HFF-Myc (cell line): ENCODE measurements at regions not wholly inside any gene's neighbourhood (a gene's known extent, or its start where the extent isn't known, plus 50 kb on each side); places are given as distances from the start of the nearest gene placed in this dataset.

Source experiments
- DNase-seq: peaks from one replicate; pipeline ENCODE4 v3.0.0-alpha.2; 2011; ENCODE audit warnings: low read depth; ENCODE audit errors: extremely low read depth
- H3K4me3 ChIP-seq: replicated peaks from 2 replicates; pipeline ENCODE4 v1.5.1; 2011; ENCODE audit warnings: low read depth, mild to moderate bottlenecking, control low read depth, low read length
- CTCF ChIP-seq: IDR thresholded peaks from 2 replicates; pipeline ENCODE4 v1.5.1; 2012; ENCODE audit warnings: mild to moderate bottlenecking, low read depth, low read length, control low read depth; ENCODE audit errors: missing control alignments

DNA sequence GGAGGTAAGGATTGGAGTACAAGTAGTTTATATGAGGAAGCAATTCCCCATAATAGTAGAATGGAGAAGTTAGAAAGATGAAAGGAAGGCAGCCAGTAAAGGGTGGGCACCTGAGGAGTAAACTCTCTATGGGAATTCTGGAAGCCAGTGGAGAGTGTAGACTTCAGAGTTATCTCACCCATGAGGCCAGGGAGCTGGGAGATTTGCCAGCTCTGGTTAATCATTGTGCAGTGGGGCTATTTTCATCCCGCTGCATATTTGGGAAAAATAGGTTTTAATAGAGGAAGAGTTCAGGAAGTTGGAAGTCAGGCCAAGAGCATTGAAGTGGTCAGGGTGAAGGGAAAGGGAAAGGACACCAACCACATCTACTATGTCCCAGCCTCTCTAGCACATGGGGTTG lies 242.3 kb upstream of the BRINP1 start:
- H3K4me3 ChIP-seq = no peak overlapping the region
- no peak for DNase-seq
- no peak for TF ChIP-seq CTCF

DNA sequence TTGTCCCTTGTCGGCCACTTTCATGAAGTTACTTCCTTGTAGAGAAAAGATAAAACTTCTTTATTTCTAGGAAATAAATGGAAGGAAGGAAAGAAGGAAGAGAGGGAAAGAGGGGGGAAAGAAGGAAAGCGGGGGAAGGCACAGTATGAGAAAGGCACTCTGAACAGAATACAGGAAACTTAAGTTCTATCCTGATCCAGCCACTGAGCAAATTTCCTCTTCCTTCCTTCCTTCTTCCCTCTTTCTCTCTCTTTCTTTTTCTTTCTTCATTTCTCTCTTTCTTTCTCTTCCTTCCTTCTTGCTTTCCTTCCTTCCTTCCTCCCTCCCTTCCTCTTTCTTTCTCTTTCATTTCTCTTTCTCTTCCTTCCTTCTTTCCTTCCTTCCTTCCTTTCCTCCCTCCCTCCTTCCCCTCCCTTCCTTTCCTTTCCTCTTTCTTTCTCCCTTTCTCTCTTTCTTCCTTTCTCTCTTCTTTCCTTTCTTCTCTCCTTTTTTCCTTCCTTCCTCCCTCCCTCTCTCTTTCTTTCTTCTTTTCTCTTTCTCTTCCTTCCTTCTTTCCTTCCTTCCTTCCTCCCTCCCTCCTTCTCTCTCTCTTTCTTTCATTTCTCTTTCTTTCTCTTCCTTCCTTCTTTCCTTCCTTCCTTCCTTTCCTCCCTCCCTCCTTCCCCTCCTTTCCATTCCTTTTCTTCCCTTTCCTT lies 240.2 kb upstream of the BRINP1 start:
- TF ChIP-seq CTCF = no peak
- DNase-seq = no peak
- H3K4me3 ChIP-seq = no peak overlapping the region

- no peak for TF ChIP-seq CTCF
- DNase-seq = no peak
- H3K4me3 ChIP-seq = no peak overlapping the region
These were observed 232.4 kb upstream of the BRINP1 start for GRCh38 chr9:119601632-119602031.

- TF ChIP-seq CTCF = no peak
- no peak for DNase-seq
- H3K4me3 ChIP-seq = no peak overlapping the region
These were observed 228.3 kb upstream of the BRINP1 start for GRCh38 chr9:119597499-119597898.

GRCh38 chr9:119596703-119597102 lies 227.5 kb upstream of the BRINP1 start:
- no peak for TF ChIP-seq CTCF
- no peak overlapping the region for H3K4me3 ChIP-seq
- no peak for DNase-seq

DNA sequence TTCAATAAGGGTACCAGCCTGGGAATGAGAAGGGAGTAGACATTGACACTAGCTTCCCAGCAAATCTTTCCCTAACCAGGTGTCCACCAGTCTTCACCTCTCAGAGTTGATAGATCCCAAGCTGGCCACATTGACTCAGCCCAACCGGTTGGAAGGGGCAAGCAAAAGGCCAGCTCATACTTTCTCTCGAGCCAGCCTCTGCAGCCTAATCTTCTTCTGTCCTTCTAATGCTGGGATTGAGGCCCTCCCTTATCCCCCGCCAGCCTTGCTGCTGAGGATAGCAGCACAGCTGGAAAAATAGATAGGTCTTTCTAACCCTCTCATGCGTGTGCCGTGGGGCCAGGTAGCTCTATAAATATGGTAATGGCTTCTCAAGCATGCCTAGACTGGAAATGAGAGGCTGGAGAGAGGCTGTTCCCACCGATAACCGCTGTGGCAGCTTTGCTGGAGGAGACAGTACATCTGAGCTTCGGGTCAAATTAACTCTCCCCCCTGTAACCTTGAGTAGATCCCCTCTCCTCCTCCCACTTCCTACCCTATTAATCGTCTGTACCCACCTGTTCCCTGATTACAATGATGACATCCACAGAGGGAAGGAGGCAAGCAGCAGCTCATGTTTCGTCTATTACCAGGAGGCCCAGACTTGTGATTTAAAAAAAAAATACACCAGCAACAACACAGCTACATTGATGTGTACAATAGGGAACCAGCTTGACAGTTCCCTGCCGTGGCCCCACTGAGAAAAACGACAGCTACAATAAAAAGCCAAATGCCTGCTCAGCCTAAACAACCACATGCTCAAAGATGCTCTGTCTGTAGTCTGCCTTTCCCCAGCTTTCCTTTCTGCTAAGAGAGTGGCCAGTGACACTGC lies 219.9 kb upstream of the BRINP1 start:
- H3K4me3 ChIP-seq = no peak overlapping the region
- TF ChIP-seq CTCF = no peak
- DNase-seq = no peak

DNA sequence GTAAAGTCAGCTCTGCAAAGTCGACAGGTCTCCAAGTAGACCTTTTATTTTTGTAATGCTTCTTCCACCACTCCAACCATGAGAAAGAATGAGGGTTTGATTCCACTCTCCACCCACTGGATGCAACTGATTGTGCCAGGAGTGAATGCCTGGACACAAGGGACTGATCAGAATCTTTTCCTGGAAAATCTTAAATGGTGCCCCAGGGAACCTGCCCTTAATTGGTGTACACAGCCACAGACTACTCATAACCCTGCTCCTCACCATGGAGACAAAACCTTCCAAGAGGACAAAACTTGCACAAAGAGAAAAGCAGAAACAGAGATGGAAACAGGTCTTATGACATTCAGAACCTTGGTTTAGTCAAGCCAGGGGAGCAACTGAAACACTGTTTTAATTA lies 208.6 kb upstream of the BRINP1 start:
- TF ChIP-seq CTCF = no peak
- no peak for DNase-seq
- H3K4me3 ChIP-seq = no peak overlapping the region
